Medulla oblongata (tissue), 1 donor: ENCODE measurements at regions not wholly inside any gene's neighbourhood (a gene's known extent, or its start where the extent isn't known, plus 50 kb on each side); places are given as distances from the start of the nearest gene placed in this dataset.
"Not testable (repeated sequence)": the region's sequence is repeated elsewhere in the genome, so short reads cannot be mapped to it uniquely, and the experiment has no call there.

Experiments used
- DNase-seq: peaks from one replicate; pipeline ENCODE4 v3.0.0-alpha.2; 2015; ENCODE audit errors: extremely low spot score

- no peak for DNase-seq
Measured at GRCh38 chr16:5319799-5320198, 222.2 kb upstream of the EEF2KMT start.

GRCh38 chr16:5315914-5316313 is 218.3 kb upstream of the EEF2KMT start:
- DNase-seq: no peak

- DNase-seq: no peak
Measured at GRCh38 chr16:5314377-5314776, 216.8 kb upstream of the EEF2KMT start.

GRCh38 chr16:5309946-5310611 is 212.5 kb upstream of the EEF2KMT start:
- DNase-seq: no peak

GRCh38 chr16:5305023-5305422 is 207.4 kb upstream of the EEF2KMT start:
- DNase-seq: no peak

GRCh38 chr16:5302372-5303114 is 204.9 kb upstream of the EEF2KMT start:
- DNase-seq: no peak

GRCh38 chr16:5298202-5298601 is 200.6 kb upstream of the EEF2KMT start:
- DNase-seq: no peak

- DNase-seq: no peak
Measured at GRCh38 chr16:5296176-5296575, 198.6 kb upstream of the EEF2KMT start.

- DNase-seq: not testable (repeated sequence)
Measured at GRCh38 chr16:5295304-5295703, 197.7 kb upstream of the EEF2KMT start.

- not testable (repeated sequence) for DNase-seq
Measured at GRCh38 chr16:5282152-5282551, 184.6 kb upstream of the EEF2KMT start.

- DNase-seq: no peak
Measured at GRCh38 chr16:5257462-5257861, 159.9 kb upstream of the EEF2KMT start.

- no peak for DNase-seq
Measured at GRCh38 chr16:5252791-5253190, 155.2 kb upstream of the EEF2KMT start.

- not testable (repeated sequence) for DNase-seq
Measured at GRCh38 chr16:5247403-5247802, 149.8 kb upstream of the EEF2KMT start.

- DNase-seq: not testable (repeated sequence)
Measured at GRCh38 chr16:5240278-5240626, 142.7 kb upstream of the EEF2KMT start.

- not testable (repeated sequence) for DNase-seq
Measured at GRCh38 chr16:5239472-5240277, 142.1 kb upstream of the EEF2KMT start.

GRCh38 chr16:5235119-5235518 is 137.5 kb upstream of the EEF2KMT start:
- DNase-seq: no peak

- no peak for DNase-seq
Measured at GRCh38 chr16:5234295-5235050, 136.9 kb upstream of the EEF2KMT start.

GRCh38 chr16:5231246-5231759 is 133.7 kb upstream of the EEF2KMT start:
- DNase-seq: no peak

GRCh38 chr16:5228369-5228768 is 130.8 kb upstream of the EEF2KMT start:
- DNase-seq: no peak

- DNase-seq: peak; percentile 9
Measured at GRCh38 chr16:5225931-5226655, 128.5 kb upstream of the EEF2KMT start.

GRCh38 chr16:5222761-5223160 is 125.2 kb upstream of the EEF2KMT start:
- no peak for DNase-seq
